ENCODE measurements at regions not wholly inside any gene's neighbourhood (a gene's known extent, or its start where the extent isn't known, plus 50 kb on each side); places are given as distances from the start of the nearest gene placed in this dataset.

GRCh38 chr20:43803276-43803675 is 76.5 kb upstream of the GTSF1L start:
- no peak for DNase-seq (ENCODE audit: low read depth in 2 of 2)

GRCh38 chr20:43800186-43800585 is 73.4 kb upstream of the GTSF1L start:
- DNase-seq (ENCODE audit: low read depth in 2 of 2) = no peak

GRCh38 chr20:43799741-43800140 is 72.9 kb upstream of the GTSF1L start:
- DNase-seq (ENCODE audit: low read depth in 2 of 2) = no peak

- DNase-seq (ENCODE audit: low read depth in 2 of 2) = no peak
These were observed 72.4 kb upstream of the GTSF1L start for GRCh38 chr20:43799150-43799711.

GRCh38 chr20:43798291-43799149 is 71.7 kb upstream of the GTSF1L start:
- no peak for DNase-seq (ENCODE audit: low read depth in 2 of 2)

- DNase-seq (ENCODE audit: low read depth in 2 of 2) = no peak
These were observed 67.5 kb upstream of the GTSF1L start for GRCh38 chr20:43794326-43794725.

GRCh38 chr20:43789593-43789992 is 62.8 kb upstream of the GTSF1L start:
- no peak for DNase-seq (ENCODE audit: low read depth in 2 of 2)

- no peak for DNase-seq (ENCODE audit: low read depth in 2 of 2)
These were observed 61.1 kb upstream of the GTSF1L start for GRCh38 chr20:43787937-43788336.

- no peak for DNase-seq (ENCODE audit: low read depth in 2 of 2)
These were observed 60.1 kb upstream of the GTSF1L start for GRCh38 chr20:43786885-43787284.

- DNase-seq (ENCODE audit: low read depth in 2 of 2) = no peak
These were observed 54.4 kb upstream of the GTSF1L start for GRCh38 chr20:43781215-43781614.

GRCh38 chr20:43778375-43778774 is 51.6 kb upstream of the GTSF1L start:
- DNase-seq (ENCODE audit: low read depth in 2 of 2) = no peak

GRCh38 chr20:43776691-43777090 is 49.9 kb upstream of the GTSF1L start:
- DNase-seq (ENCODE audit: low read depth in 2 of 2) = no peak

Data from activated CD4-positive, alpha-beta T cell treated with anti-CD3 and anti-CD28 coated beads for 24 hours (primary cell).